ENCODE measurements at regions not wholly inside any gene's neighbourhood (a gene's known extent, or its start where the extent isn't known, plus 50 kb on each side); places are given as distances from the start of the nearest gene placed in this dataset.

DNA sequence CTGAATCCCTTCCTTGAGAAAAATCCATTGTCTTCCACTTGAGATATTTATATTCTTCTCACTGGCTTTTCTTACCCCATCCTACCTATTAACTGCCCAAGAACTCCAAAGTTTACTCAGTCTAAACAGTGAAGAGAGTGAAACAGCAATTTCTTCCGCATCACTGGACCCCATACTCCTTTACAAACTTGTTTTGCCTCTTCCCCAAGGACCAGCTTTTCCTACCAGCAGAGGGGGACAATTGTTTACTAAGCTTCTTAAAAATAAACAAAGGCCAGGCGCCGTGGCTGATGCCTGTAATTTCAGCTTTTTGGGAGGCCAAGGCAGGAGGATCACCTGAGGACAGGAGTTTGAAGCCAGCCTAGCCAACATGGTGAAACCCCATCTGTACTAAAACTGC lies 52.0 kb downstream of the LRATD1 start:
- FAIRE-seq = no peak
- no peak for DNase-seq (ENCODE audit: low spot score in 2 of 2)

DNA sequence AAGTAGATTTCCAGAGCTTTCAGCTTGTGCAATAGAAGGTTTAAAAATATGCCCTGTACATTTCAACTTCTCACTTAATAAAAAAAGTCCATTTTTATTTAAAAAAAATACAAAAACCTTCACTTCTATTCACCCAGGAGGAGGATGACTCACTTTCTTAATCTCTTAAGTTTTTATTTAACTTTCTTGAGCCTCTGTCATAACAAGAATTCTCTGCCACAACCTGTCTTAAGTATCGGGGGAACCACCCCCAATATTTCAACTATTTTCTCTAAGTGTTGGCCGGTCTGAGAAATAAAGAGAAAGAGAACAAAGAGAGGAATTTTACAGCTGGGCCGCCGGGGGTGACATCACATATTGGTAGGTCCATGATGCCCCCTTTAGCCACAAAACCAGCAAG lies 58.4 kb downstream of the LRATD1 start:
- DNase-seq (ENCODE audit: low spot score in 2 of 2) (no peak), FAIRE-seq (no peak)

DNA sequence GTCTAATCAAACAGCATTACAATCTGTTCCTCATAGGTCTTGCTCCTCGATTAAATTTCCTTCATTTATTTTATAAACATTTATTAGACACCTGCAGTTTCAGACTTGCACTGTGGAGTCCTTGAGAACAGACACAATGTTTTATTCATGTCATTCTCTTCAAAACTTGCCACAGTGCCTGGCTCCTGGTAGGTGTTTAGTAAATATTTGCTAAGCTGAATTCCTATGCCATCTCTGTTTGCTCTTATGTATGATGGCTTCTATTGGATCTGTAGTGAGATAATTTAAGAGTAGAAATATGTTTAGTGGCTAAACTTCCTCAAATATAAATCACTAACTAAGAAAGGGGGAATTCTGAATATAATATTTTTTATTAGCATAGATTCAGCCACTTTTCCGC lies 61.4 kb downstream of the LRATD1 start:
- FAIRE-seq (no peak), DNase-seq (ENCODE audit: low spot score in 2 of 2) (no peak)

DNA sequence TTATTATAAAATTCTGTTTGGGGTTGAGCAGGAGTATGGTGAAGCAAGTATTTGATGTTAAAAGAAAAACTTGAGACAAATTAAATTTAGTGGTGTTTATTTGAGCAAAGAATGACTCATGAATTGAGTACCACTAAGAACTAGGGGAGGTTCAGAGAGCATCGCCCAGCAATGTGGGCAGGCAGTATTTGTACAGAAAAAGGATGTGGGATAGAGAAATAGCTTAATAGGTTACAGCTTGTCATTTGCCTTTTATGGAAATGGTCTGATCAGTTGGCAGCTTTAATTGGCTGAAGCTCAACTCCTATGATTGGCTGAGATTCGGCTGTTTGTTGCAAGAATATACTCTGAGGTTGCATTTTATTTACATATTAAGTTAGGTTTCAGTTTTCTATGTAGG lies 68.2 kb downstream of the LRATD1 start:
- no peak for FAIRE-seq

DNA sequence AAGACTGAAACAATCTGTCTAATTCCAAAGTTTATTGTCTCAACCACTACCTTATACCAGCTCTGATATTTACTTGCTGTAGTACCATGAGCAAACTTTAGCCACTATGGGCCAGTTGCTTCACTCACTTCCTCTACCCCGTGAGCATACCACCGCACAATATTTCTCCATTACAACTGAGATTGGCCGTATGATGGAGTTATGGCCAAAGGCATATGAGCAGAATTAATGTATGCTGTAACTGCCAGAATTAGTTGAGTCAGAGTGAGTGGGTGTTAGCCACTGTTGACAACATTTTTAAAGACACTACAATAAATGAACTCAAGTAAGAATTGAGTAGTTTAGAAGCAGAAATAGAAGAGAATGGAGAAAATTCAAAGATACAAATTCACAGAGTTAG lies 69.7 kb downstream of the LRATD1 start:
- FAIRE-seq = no peak
- DNase-seq (ENCODE audit: low spot score in 2 of 2) = no peak

More for the DNA sequence above, 68.2 kb downstream of the LRATD1 start:
- DNase-seq (ENCODE audit: low spot score in 2 of 2) = no peak

DNA sequence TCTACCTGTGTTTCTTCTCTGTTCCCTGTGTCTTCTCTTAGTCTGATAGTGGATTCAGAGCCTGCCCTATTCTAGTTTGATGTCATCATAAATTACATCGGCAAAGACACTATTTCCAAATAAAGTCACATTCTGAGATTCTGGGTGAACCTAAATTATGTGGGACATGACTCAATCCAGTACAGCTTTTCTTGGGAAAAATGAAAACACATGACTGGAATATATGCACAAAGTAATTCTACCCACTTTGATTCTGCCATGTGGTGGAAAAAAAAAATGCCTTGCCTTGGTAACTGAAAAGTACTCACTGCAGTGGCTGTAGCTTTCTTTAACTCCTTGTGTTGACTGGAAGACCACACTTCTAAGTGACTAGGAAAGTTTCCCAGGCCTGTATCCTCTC lies 73.7 kb downstream of the LRATD1 start:
- DNase-seq (ENCODE audit: low spot score in 2 of 2) (no peak), FAIRE-seq (no peak)

DNA sequence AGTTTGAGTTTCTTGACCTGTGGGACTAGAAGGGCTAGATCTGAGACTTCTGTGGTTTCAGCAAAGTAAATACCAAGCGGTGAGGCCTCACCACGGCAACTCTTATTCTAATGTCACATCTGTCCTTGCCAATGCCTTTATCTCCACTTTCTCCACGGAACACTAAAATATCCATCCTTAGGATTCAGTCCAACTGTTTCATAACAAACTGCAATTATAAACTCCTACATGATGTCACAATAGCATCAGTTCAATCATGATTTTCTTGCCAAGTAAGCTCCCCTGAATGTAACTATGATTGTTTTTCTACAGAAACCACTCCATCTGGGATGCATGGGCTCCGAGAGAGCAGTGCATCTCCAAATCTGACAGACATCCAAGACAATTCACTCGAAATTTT lies 79.6 kb downstream of the LRATD1 start:
- DNase-seq (ENCODE audit: low spot score in 2 of 2) (peak in 1 of 2 donors; percentile 2), FAIRE-seq (no peak)

DNA sequence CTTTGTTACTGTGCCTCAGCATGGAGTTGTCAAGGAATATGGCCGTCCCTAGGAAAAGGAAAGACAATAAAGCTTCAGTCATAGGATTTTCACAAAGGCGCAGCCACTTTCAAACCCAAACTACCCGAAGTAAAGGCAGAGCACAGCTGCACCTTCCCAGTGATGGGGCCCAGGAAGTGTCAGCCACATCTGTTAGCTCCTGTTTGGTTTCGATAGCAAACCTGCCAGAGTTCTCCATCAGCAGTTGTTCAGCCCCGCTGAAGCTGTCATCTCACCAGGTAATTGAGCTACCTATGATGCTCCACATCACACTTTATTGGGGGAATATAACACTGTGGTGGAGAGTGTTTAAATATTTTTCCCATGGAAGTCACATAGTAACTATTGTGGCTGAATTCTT lies 80.7 kb downstream of the LRATD1 start:
- DNase-seq (ENCODE audit: low spot score in 2 of 2) (no peak), FAIRE-seq (no peak)

DNA sequence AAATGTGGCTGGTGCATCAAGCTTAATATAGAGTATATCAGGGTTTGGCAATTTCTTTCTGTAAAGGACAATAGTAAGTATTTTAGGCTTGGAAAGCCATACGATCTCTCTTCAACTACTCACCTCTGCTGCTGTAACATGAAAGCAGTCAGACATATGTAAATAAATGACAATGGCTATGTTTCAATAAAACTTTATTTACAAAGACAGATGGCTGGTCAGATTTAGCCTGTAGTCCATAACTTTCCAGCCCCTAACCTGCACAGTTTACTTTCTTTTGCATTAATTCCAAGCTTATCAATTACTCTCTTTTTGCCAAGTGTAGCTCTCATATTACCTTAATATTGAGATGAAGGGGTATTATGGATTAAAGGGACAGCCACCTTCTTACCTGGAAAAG lies 83.1 kb downstream of the LRATD1 start:
- FAIRE-seq = no peak
- no peak for DNase-seq (ENCODE audit: low spot score in 2 of 2)

DNA sequence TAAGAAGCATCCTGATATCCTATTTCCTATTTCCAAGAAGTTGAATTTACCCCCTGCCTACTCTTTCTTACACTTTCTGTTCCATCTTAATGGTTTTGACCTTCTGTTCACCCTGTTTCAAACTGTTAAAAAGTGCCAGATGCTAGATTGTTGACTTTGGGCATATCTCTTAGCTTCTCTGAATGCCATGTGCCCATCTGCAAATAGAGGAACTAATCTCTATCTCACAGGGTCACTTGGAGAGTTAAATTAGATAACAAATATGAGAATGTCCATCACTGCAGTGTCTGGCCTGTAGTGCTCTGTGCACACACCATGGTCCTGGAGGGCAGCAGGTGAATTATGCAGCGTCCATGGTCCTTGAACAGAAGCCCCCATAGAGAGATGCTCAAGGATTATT lies 83.8 kb downstream of the LRATD1 start:
- no peak for DNase-seq (ENCODE audit: low spot score in 2 of 2)
- no peak for FAIRE-seq

DNA sequence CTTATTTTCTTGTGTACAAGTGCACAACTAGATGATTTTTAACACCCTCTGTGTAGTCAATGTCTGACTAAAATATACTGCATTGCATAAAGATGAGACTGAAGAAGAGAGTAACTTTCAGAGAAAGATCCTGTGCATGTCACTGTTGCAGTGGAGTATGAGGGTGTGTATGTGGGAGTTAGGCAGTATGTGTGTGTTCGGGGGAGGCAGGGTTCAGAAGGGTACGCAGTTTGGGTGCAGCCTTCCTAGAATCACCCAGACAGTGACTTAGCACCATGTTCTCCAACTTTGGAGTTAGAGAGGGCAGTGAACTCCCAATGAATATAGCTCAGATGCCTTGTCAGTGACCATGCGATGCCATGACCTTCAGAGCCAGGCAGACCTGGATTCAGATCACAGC lies 84.6 kb downstream of the LRATD1 start:
- DNase-seq (ENCODE audit: low spot score in 2 of 2) (no peak), FAIRE-seq (no peak)

DNA sequence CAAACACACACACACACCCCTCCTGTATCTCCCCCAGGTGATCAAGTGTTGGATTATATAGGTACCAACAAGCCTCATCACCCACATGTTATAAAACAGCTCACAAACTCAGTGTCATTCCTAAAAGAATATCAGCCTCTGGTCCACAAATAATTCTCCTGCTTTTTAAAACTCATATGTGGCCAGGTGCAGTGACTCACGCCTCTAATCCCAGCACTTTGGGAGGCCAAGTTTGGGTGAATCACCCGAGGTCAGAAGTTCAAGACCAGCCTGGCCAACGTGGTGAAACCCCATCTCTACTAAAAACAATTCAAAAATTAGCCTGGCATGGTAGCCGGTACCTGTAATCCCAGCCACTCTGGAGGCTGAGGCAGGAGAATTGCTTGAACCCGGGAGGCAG lies 87.8 kb downstream of the LRATD1 start:
- no peak for FAIRE-seq

DNA sequence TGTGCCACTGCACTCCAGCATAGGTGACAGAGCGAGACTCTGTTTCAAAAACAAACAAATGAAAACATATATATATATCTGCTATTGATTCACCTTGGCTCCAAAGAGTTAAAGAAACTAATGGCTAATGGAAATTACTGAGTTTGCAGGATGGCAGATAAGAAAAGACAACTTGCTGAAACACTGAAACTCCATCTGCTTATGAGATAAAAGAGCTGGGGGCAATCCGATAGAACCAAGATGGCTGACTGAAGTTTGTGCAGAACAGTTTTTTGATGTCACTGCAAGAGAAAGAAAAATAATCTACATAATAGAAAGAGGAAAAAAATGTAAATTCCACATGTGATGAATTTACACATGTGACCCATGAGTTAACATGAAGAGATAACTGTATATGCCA lies 88.2 kb downstream of the LRATD1 start:
- FAIRE-seq (no peak), DNase-seq (ENCODE audit: low spot score in 2 of 2) (no peak)

More for the DNA sequence above, 87.8 kb downstream of the LRATD1 start:
- DNase-seq (ENCODE audit: low spot score in 2 of 2) = no peak

DNA sequence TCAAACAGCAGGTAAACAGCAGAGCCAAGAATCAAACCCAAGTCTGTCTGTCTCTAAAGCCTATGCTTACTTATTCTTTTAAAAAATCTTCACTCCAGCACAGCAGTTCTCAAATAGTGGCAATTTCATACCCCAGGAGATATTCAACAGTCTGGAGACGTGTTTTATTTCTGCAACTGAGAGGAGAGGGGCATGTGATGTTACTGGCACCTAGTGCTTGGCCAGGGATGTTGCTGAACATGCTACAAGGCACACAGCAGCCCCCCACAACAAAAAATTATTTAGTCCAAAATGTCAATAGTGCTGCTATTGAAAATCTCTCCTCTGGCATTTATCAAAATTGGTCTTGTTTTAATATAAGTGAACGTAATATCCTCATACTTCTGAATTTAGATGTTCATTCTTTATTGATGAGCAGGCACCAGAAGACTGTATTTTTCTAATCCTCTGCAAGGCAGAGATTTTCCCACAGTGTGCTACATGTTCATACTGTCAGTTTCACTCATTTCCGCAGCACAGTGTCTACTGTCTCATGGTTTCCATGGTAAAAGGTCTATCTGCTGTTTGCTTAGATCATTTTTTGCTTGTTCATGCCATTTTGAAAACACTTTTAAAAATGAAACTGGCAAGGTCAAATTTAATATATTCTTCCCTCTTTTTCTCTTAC lies 90.5 kb downstream of the LRATD1 start:
- DNase-seq (ENCODE audit: low spot score in 2 of 2) (no peak), FAIRE-seq (no peak)

DNA sequence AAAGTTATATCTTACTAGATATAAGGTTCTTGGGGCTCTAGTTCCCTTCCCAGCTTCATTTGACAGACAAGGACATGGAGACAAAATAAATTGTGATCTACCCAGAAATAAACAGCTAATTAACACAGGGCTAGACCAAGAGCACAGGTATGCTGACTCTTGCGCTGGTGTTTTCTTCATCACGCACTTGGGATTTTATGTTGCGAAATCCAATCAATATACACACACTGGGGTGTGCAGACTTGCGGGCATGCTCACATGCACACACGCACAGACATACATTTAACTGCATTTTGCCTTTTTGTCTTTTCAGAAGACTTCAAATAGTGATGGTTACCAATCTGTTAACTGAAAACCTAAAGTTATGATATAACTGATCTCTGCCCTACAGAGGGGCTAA lies 91.2 kb downstream of the LRATD1 start:
- FAIRE-seq (no peak), DNase-seq (ENCODE audit: low spot score in 2 of 2) (no peak)

DNA sequence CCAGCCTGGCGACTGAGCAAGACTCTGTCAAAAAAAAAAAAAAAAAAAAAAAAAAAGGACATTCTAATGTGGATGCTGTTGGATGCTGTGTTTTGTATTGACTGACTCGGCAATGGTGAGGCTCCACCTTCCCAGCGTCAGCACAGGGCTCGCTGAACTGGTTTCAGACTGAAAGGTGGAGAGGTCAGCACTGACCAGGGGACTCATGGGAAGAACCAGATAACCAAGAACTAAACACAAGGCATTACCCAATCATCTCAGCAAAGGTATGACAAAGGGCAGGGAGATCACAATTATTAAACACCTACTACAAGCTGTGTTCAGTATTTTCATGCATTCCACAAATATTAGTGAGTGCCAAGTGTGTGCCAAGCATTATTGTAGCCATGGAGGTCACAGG lies 103.2 kb downstream of the LRATD1 start:
- FAIRE-seq (no peak), DNase-seq (ENCODE audit: low spot score in 2 of 2) (no peak)

DNA sequence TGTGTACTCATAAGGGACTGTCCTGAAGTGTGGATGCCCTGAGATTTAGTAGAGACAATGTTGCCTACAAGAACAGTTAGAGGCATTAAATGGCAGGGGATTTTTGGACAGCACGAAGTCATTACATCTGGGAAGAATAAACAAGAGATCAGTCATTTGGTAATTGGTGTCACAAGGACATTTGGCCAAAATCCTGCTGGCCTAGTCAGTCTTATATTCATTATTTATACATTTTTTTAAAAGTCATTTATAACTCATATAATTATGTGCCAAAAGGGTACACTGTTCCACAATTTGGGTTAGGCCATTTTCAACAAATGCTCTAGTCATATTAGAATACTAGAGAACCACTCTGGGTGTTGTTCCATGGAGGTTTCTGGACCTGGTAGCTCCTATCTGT lies 104.7 kb downstream of the LRATD1 start:
- FAIRE-seq (no peak), DNase-seq (ENCODE audit: low spot score in 2 of 2) (no peak)

DNA sequence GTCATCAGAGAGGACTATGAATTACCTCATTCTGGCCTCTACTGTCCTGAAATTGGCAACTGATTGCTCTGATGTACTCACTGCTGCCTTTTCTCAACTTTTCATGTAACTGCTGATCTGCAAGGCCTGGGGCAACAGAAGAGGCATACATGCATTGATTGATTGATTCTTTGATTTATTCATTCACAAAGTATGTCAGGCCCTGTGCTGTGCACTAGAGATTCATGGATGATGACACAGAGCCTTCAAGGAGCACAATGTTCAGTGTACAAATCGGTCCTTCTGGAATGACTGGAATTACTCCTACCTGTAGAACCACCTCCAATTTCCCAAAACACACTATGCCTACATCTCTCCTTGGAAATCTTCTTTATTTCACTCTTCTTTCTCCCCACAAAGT lies 111.3 kb downstream of the LRATD1 start:
- DNase-seq (ENCODE audit: low spot score in 2 of 2) = no peak
- FAIRE-seq = no peak

DNA sequence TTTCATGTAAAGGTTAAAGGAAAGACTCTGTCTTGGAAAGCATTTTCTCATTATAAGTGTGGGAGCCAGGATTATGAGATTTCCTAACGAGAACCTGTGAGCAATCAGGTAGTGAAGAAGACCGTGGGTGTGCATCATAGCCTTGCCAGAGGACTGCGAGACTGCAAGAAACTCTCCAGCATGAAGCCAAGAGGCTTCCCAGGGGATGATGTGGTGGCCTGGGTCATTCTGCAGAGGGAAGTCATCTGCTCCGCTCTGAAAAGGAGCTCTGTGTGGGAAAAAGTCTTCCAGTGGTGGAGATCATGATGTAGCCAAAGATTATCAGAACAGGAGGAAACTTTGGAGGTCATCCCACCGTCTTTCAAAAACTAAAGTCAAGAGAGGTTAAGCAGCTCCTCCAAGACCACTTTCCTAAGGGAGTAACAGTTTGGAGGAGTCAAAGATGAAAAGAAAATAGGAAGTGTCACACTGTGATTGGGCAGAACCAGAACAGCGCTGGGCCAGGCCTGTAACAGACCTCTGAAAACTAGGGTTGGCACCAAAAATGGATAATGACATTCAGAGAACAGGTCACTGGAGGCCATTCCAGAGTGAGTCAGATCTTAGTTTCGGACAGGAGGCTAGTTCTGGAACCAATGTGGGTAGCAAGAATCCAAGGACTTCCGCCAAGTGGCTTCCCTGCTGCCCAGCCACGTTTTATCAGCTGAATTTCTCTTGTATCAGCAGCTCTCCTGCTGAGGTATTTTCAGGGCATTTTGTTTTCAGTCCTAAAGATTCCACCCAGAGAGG lies 113.0 kb downstream of the LRATD1 start:
- FAIRE-seq (no peak), DNase-seq (ENCODE audit: low spot score in 2 of 2) (no peak)

DNA sequence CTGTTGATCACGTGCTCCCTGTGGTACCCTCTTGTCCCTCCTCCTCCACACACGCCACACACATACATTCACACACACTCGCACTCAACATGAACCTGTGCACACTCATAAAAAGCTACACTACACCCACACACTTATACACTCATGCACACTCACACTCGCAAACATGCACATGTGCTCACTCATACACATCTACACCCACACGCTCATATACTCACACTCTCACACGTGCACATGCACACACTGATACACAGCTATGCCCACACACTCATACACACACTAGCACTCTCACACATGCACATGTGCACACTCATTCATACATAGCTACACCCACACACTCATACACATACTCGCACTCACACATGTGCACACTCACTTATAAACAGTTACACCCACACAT lies 113.6 kb downstream of the LRATD1 start:
- no peak for FAIRE-seq
- no peak for DNase-seq (ENCODE audit: low spot score in 2 of 2)

DNA sequence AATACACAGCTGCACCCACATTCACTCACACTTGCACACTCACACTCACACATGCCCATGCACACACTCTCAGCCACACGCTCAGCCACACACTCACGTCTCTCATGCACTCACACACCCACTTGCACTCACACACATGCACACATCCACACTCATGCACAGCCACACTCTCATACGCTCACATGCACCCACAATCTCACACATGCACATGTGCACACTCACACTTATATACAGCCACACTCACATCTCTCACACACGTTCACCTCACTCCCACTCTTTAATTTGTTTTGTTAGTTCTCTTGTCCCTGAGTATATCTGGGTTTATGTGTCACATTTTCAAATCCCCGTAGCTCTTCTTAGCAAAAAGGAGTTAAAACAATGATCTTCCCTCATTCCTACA lies 114.9 kb downstream of the LRATD1 start:
- FAIRE-seq (no peak), DNase-seq (ENCODE audit: low spot score in 2 of 2) (no peak)

DNA sequence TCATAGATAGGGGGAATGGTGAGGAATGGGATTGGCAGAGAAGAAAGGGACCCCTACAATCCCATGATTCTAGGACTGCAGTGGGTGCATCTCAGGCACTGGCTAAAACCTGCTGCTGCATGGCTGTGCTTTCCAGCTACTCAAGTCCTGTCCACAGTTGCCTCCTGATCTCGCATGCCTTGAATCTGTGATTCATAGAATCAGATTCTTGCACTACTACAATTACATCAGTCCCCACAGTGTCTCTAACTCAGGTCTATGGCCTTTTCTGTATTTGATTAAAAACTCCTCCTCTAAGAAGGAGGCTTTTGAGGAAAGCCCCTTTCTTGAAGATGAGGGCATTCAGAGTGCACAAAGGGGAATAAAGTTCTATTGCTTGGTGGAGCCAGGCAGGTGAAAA lies 117.4 kb downstream of the LRATD1 start:
- no peak for DNase-seq (ENCODE audit: low spot score in 2 of 2)
- FAIRE-seq = no peak

Measured in frontal cortex (tissue), 3 donors.